ENCODE measurements at regions not wholly inside any gene's neighbourhood (a gene's known extent, or its start where the extent isn't known, plus 50 kb on each side); places are given as distances from the start of the nearest gene placed in this dataset.

DNA sequence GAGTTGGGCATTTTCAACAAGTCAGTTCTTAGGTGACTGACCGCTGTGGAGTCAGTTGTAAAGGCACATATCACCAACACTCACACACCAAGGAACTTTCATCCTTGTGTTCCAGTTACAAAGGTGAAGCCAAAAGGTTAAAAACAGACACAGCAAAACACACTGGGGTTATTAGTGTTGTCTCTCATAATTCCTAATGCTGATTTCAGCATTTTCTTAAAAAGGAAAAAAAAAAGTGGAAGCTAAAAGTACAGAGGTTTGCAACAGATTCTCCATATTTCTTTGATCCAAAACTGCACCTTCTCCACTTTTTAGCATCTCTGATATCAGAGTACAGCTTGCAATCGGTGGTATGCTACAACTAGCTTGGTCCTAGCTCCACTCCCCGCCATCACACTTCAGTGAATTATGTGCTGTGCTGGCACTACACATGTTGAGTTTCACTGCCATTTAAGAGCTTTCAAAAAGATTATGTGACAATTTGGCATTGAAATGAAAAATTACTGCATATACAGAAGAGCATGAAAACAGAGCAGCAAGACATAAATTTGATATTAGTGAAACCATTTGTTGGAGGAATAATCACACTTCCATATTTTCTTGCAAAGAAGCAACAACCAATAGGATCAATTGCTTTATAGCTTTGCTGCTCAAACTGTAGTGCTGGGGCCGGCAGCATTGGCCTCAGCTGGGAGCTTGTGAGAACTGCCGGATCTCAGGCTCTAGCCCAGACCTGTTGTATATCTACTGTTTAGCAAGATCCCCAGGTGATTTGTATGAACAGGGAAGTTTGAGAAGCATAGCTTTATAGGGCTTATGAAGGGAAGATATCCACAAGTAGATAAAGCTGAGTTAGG lies 62.3 kb upstream of the DAPL1 start:
- DNase-seq (ENCODE audit: extremely low read depth, low read depth) = no peak
- no peak for TF ChIP-seq CTCF (IDR thresholded peaks at IDR 0.05; ENCODE audit: low read depth, low read length)

DNA sequence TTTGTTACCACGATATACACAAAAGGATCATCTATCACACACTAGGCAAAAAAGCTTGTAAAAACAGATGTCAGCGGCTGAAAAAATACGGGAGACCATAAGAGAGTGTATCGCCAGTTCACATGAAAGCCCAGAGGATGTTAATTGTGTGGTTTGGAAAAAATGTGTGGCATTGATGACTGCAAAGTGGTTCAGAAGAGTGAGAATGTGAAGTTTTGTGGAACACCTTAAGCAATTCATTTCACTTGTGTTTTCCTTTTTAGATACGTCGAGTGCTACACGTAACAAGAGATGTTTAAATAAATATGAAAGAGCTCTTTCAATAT lies 61.7 kb upstream of the DAPL1 start:
- no peak for DNase-seq (ENCODE audit: extremely low read depth, low read depth)
- TF ChIP-seq CTCF (IDR thresholded peaks at IDR 0.05; ENCODE audit: low read depth, low read length) = no peak

DNA sequence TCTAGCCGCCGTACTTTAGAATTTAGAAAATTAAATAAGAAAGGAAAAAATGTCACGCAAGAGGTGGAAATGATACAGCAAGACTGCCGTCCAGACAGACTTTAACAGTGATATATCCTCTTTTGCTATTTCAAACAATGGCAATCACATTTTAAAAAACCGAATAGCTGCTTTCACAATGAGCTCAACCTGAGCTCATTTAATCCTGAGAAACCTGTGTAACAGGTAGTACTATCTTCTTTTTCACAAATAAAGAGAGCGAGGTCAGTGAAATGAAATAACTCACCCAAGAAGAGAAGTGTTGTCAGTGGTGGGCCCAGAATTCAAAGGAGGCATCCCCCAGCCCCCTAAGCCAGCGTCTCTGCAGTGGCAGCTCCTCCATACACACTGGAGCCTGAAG lies 60.7 kb upstream of the DAPL1 start:
- DNase-seq (ENCODE audit: extremely low read depth, low read depth) = no peak
- no peak for TF ChIP-seq CTCF (IDR thresholded peaks at IDR 0.05; ENCODE audit: low read depth, low read length)

- DNase-seq (ENCODE audit: extremely low read depth, low read depth) = no peak
- no peak for TF ChIP-seq CTCF (IDR thresholded peaks at IDR 0.05; ENCODE audit: low read depth, low read length)
These were observed 59.1 kb upstream of the DAPL1 start for GRCh38 chr2:158735822-158736580.

DNA sequence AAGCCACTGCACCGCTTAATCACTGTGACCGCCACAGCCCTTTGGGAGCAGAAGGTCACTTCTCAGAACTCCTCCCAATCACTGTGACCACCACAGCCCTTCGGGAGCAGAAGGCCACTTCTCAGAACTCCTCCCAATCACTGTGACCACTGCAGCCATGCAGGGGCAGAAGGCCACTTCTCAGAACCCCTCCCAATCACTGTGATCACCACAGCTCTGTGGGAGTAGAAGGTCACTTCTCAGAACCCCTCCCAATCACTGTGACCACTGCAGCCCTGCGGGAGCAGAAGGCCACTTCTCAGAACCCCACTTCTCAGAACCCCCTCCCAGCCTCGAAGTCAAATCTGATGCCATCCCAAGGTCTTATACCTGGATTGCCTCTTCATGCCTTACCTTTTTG lies 56.8 kb upstream of the DAPL1 start:
- no peak for TF ChIP-seq CTCF (IDR thresholded peaks at IDR 0.05; ENCODE audit: low read depth, low read length)

DNA sequence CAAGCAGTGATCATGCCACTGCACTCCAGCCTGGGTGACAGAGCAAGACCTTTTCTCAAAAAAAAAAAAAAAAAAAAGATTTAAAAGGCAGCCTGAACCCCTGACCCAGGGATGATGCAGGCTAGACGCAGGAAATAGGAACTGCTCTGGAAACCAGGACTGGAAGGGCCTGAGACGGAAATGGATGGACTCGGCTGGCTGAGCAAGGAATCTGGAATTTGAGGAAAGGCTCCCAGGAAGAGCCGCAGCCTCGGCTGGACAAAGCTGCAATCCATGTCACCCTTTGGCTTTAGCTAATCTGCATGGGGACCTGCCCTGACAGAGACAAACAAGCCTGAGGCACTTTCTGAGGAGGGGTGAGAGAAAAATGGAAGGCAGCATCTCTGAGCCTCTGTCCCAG lies 55.0 kb upstream of the DAPL1 start:
- no peak for TF ChIP-seq CTCF (IDR thresholded peaks at IDR 0.05; ENCODE audit: low read depth, low read length)
- no peak for DNase-seq (ENCODE audit: extremely low read depth, low read depth)

More for the DNA sequence above, 56.8 kb upstream of the DAPL1 start:
- no peak for DNase-seq (ENCODE audit: extremely low read depth, low read depth)

DNA sequence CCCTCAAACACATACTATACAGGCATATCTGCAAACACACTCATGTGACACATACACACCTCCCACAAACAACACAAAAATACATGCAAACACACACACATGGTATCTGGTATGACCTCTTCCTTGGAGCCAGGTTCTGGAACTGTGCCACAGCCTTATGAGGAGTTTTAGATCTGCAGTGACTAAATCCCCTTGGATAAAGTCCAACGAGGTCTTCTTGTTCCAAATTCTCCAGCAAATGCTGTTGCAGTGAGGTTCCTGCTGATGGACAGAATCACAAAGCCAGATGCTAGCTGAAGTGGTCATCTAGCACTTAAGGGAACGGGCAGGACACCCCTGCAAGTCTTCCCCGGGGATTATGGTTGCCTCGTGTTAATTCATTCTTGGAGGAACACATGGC lies 54.5 kb upstream of the DAPL1 start:
- DNase-seq (ENCODE audit: extremely low read depth, low read depth) = no peak
- TF ChIP-seq CTCF (IDR thresholded peaks at IDR 0.05; ENCODE audit: low read depth, low read length) = no peak

Data from AG09319 (cell line).